ENCODE measurements at regions not wholly inside any gene's neighbourhood (a gene's known extent, or its start where the extent isn't known, plus 50 kb on each side); places are given as distances from the start of the nearest gene placed in this dataset.

DNA sequence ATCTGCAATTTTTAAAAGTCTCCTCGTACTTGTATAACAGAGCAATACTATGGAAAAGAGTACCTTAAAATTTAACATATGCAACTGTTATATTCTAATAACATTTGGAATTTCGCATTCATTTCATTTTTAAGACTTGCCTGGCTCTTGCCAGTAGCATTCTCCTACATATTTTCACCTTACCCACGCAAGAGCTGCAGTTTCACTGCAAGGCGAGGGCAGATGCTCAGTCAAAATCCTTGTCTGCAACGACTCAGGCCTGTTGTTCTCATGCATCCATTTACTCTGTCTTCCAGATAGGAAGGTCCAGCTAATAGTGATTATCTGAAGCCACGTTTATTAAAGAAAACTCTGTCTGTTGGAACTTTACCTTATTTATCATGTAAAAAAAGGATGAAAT is 227.0 kb upstream of the RFC3 start:
- CTCF ChIA-PET, result no interaction called here
- Mint-ChIP-seq H3K27me3 (ENCODE audit: low read depth) (no peaks in the 10 kb centered on the region), H3K4me1 (no peaks in the 10 kb centered on the region), H3K9me3 (no peaks in the 10 kb centered on the region), H3K27ac (no peak overlapping the region), H3K4me3 (no peak overlapping the region), H3K36me3 (no peaks in the 10 kb centered on the region)
- DNase-seq (ENCODE audit: low spot score) (no peak), ATAC-seq (no peak)
- TF ChIP-seq, protein P1, sequence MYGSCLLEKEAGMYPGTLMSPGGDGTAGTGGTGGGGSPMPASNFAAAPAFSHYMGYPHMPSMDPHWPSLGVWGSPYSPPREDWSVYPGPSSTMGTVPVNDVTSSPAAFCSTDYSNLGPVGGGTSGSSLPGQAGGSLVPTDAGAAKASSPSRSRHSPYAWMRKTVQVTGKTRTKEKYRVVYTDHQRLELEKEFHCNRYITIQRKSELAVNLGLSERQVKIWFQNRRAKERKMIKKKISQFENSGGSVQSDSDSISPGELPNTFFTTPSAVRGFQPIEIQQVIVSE (CRISPR knock-in tag; IDR thresholded peaks at IDR 0.05; ENCODE audit: borderline replicate concordance), result no peak
- TF ChIP-seq ZNF532 (CRISPR knock-in tag; IDR thresholded peaks at IDR 0.05; ENCODE audit: borderline replicate concordance) (no peak), FOXK1 (CRISPR knock-in tag; IDR thresholded peaks at IDR 0.05) (no peak), JAZF1 (CRISPR knock-in tag; IDR thresholded peaks at IDR 0.05) (no peak), FOXJ3 (CRISPR knock-in tag; IDR thresholded peaks at IDR 0.05; ENCODE audit: borderline replicate concordance) (no peak), SP1 (CRISPR knock-in tag; conservative IDR thresholded peaks at IDR 0.05) (no peak)
- TF ChIP-seq, protein P2, sequence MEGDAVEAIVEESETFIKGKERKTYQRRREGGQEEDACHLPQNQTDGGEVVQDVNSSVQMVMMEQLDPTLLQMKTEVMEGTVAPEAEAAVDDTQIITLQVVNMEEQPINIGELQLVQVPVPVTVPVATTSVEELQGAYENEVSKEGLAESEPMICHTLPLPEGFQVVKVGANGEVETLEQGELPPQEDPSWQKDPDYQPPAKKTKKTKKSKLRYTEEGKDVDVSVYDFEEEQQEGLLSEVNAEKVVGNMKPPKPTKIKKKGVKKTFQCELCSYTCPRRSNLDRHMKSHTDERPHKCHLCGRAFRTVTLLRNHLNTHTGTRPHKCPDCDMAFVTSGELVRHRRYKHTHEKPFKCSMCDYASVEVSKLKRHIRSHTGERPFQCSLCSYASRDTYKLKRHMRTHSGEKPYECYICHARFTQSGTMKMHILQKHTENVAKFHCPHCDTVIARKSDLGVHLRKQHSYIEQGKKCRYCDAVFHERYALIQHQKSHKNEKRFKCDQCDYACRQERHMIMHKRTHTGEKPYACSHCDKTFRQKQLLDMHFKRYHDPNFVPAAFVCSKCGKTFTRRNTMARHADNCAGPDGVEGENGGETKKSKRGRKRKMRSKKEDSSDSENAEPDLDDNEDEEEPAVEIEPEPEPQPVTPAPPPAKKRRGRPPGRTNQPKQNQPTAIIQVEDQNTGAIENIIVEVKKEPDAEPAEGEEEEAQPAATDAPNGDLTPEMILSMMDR (IDR thresholded peaks at IDR 0.05), result no peak
- TF ChIP-seq, protein P3, sequence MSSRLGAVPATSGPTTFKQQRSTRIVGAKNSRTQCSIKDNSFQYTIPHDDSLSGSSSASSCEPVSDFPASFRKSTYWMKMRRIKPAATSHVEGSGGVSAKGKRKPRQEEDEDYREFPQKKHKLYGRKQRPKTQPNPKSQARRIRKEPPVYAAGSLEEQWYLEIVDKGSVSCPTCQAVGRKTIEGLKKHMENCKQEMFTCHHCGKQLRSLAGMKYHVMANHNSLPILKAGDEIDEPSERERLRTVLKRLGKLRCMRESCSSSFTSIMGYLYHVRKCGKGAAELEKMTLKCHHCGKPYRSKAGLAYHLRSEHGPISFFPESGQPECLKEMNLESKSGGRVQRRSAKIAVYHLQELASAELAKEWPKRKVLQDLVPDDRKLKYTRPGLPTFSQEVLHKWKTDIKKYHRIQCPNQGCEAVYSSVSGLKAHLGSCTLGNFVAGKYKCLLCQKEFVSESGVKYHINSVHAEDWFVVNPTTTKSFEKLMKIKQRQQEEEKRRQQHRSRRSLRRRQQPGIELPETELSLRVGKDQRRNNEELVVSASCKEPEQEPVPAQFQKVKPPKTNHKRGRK (CRISPR knock-in tag; IDR thresholded peaks at IDR 0.05; ENCODE audit: borderline replicate concordance), result no peak
- POLR2A ChIA-PET, result no interaction called here

GRCh38 chr13:33606692-33607091 is 211.3 kb upstream of the RFC3 start:
- Mint-ChIP-seq H3K4me1 (peaks cover 14% of the 10 kb centered on the region), H3K9me3 (peaks cover 14% of the 10 kb centered on the region), H3K27me3 (ENCODE audit: low read depth) (no peaks in the 10 kb centered on the region), H3K4me3 (no peak overlapping the region), H3K27ac (0 out of 2 replicates have a peak overlapping the region, but pooled peaks have one; percentile 41), H3K36me3 (peaks cover 9% of the 10 kb centered on the region)
- DNase-seq (ENCODE audit: low spot score), result peak; percentile 23
- CTCF ChIA-PET, result interaction anchor here (0.7 to 1.9 kb wide), 4 partner anchors 13 to 193 kb away, joined by 3 to 4 read pairs (median 4); no protein-coding TSS in a partner anchor
- peak; percentile 51 for TF ChIP-seq USF2 (CRISPR knock-in tag; IDR thresholded peaks at IDR 0.05)
- TF ChIP-seq MYBL2 (CRISPR knock-in tag; IDR thresholded peaks at IDR 0.05), result no peak
- TF ChIP-seq USF1 (CRISPR knock-in tag; IDR thresholded peaks at IDR 0.05), result peak; percentile 31; the same call in 1 of the 2 replicates
- POLR2A ChIA-PET, result no interaction called here
- ATAC-seq, result peak; percentile 68
